ENCODE measurements at regions not wholly inside any gene's neighbourhood (a gene's known extent, or its start where the extent isn't known, plus 50 kb on each side); places are given as distances from the start of the nearest gene placed in this dataset.

- Histone ChIP-seq H3K4ac (ENCODE audit: low read depth, low read length) (no peak overlapping the region), H3K27ac (ENCODE audit: insufficient read length, low read depth, low read length) (no peak overlapping the region), H3K56ac (ENCODE audit: insufficient read length, low read depth, low read length) (no peak overlapping the region), H4K8ac (replicated peaks; ENCODE audit: insufficient read length, low read depth, low read length) (no peak overlapping the region), H3K18ac (ENCODE audit: insufficient read length, low read depth, low read length) (no peak overlapping the region), H2BK15ac (ENCODE audit: low read depth, low read length) (no peak overlapping the region), H2BK5ac (ENCODE audit: insufficient read length, low read length) (no peak overlapping the region), H3K79me2 (ENCODE audit: insufficient read depth, low read length) (no peaks in the 10 kb centered on the region), H2BK20ac (ENCODE audit: low read depth, low read length, poor library complexity, severe bottlenecking) (no peak overlapping the region), H4K20me1 (ENCODE audit: control insufficient read depth, insufficient read depth, insufficient read length) (no peaks in the 10 kb centered on the region), H3T11ph (ENCODE audit: low read length) (no peak overlapping the region), H3K4me1 (ENCODE audit: insufficient read depth, low read length) (no peaks in the 10 kb centered on the region), H3K27me3 (ENCODE audit: insufficient read depth, low read length) (no peaks in the 10 kb centered on the region), H2BK120ac (ENCODE audit: low read depth, low read length, poor library complexity, severe bottlenecking) (no peak overlapping the region), H3K9me3 (ENCODE audit: control insufficient read depth, low read depth, low read length) (no peaks in the 10 kb centered on the region), H4K91ac (ENCODE audit: insufficient read length, low read depth, low read length) (no peak overlapping the region), H3K9ac (ENCODE audit: extremely low read depth, insufficient read length, low read length) (no peak overlapping the region), H3K79me1 (ENCODE audit: insufficient read depth, low read depth, low read length, poor library complexity, severe bottlenecking) (no peaks in the 10 kb centered on the region), H3K4me2 (ENCODE audit: insufficient read depth, insufficient read length, low read length) (no peak overlapping the region), H3K23ac (ENCODE audit: insufficient read length, low read depth, low read length) (no peak overlapping the region), H3K14ac (ENCODE audit: insufficient read depth, low read length) (no peak overlapping the region), H4K5ac (ENCODE audit: insufficient read length, low read depth, low read length) (no peak overlapping the region), H2AFZ (ENCODE audit: low read length) (no peak overlapping the region), H2AK5ac (ENCODE audit: insufficient read length, low read length) (no peak overlapping the region), H3K23me2 (ENCODE audit: insufficient read length, low read depth, low read length, poor library complexity, severe bottlenecking) (no peaks in the 10 kb centered on the region), H2BK12ac (ENCODE audit: insufficient read length, low read depth, low read length) (no peak overlapping the region)
- no CpG with 5 or more reads among the region's 5 CpGs for WGBS (ENCODE audit: extremely low coverage, insufficient read length, low lambda C conversion rate)
- Mint-ChIP-seq H3K9me3 (no peaks in the 10 kb centered on the region), H3K27me3 (ENCODE audit: low read depth) (no peaks in the 10 kb centered on the region), H3K4me1 (no peaks in the 10 kb centered on the region), H3K4me3 (no peak overlapping the region), H3K36me3 (ENCODE audit: insufficient read depth in 1 of 3, low read depth in 3 of 3) (no peaks in the 10 kb centered on the region), H3K27ac (no peak overlapping the region; a peak in 1 of 7 replicates)
- no peak for DNase-seq
- TF ChIP-seq CTCF (conservative IDR thresholded peaks at IDR 0.05) = no peak
Observed at GRCh38 chr13:22655106-22655852, 525.5 kb upstream of the SGCG start.
